ENCODE measurements at regions not wholly inside any gene's neighbourhood (a gene's known extent, or its start where the extent isn't known, plus 50 kb on each side); places are given as distances from the start of the nearest gene placed in this dataset.

GRCh38 chr4:43234626-43235415, 342.3 kb downstream of the GRXCR1 start:
- Histone ChIP-seq H4K20me1 (ENCODE audit: control insufficient read depth, extremely low read depth, insufficient read depth, low read length) (no peaks in the 10 kb centered on the region), H3K4me1 (ENCODE audit: control insufficient read depth, extremely low read depth, insufficient read depth, low read length) (no peaks in the 10 kb centered on the region), H3K9me3 (ENCODE audit: control insufficient read depth, low read depth, low read length) (no peaks in the 10 kb centered on the region), H3K27me3 (ENCODE audit: control insufficient read depth, extremely low read depth, insufficient read depth, low read length) (no peaks in the 10 kb centered on the region), H3K4me2 (ENCODE audit: control insufficient read depth, extremely low read depth, insufficient read depth, low read depth, low read length) (no peak overlapping the region), H2AFZ (ENCODE audit: control insufficient read depth, low read length) (no peak overlapping the region), H3K79me2 (ENCODE audit: control insufficient read depth, insufficient read depth, low read length) (no peaks in the 10 kb centered on the region), H3K36me3 (ENCODE audit: control insufficient read depth in 2 of 2, extremely low read depth in 1 of 2, insufficient read depth in 2 of 2, low read length in 2 of 2) (no peaks in the 10 kb centered on the region), H3K9ac (ENCODE audit: control insufficient read depth, extremely low read depth, insufficient read depth, low read length) (no peak overlapping the region), H3K9me1 (ENCODE audit: control insufficient read depth, extremely low read depth, insufficient read depth, low read length) (no peaks in the 10 kb centered on the region), H3K27ac (ENCODE audit: control insufficient read depth, insufficient read depth, low read length) (no peak overlapping the region), H3K4me3 (ENCODE audit: control insufficient read depth in 2 of 3, extremely low read depth in 1 of 3, insufficient read depth in 2 of 3, low read depth in 1 of 3, low read length in 3 of 3) (no peak overlapping the region)
- FAIRE-seq (no peak), DNase-seq (ENCODE audit: low read depth, low spot score) (no peak)
- no peak for TF ChIP-seq CTCF (optimal IDR thresholded peaks at IDR 0.05 in 1 of 3, IDR thresholded peaks at IDR 0.05 in 1 of 3, conservative IDR thresholded peaks at IDR 0.05 in 1 of 3; ENCODE audit: extremely low read depth in 1 of 3, insufficient read depth in 2 of 3, low read length in 3 of 3)
- no peak for TF ChIP-seq EZH2 (IDR thresholded peaks at IDR 0.05; ENCODE audit: low read length)
- dilution Hi-C loops (cut with MboI; ENCODE audit: extremely low pct_ligation_motif_present, low sequenced_read_pairs), result no loop called here

- Histone ChIP-seq H3K27ac (ENCODE audit: control insufficient read depth, insufficient read depth, low read length) (no peak overlapping the region), H3K79me2 (ENCODE audit: control insufficient read depth, insufficient read depth, low read length) (no peaks in the 10 kb centered on the region), H3K4me1 (ENCODE audit: control insufficient read depth, extremely low read depth, insufficient read depth, low read length) (no peaks in the 10 kb centered on the region), H3K4me2 (ENCODE audit: control insufficient read depth, extremely low read depth, insufficient read depth, low read depth, low read length) (no peak overlapping the region), H3K9ac (ENCODE audit: control insufficient read depth, extremely low read depth, insufficient read depth, low read length) (no peak overlapping the region), H3K4me3 (ENCODE audit: control insufficient read depth in 2 of 3, extremely low read depth in 1 of 3, insufficient read depth in 2 of 3, low read depth in 1 of 3, low read length in 3 of 3) (no peak overlapping the region), H4K20me1 (ENCODE audit: control insufficient read depth, extremely low read depth, insufficient read depth, low read length) (no peaks in the 10 kb centered on the region), H3K9me1 (ENCODE audit: control insufficient read depth, extremely low read depth, insufficient read depth, low read length) (no peaks in the 10 kb centered on the region), H2AFZ (ENCODE audit: control insufficient read depth, low read length) (no peak overlapping the region), H3K27me3 (ENCODE audit: control insufficient read depth, extremely low read depth, insufficient read depth, low read length) (no peaks in the 10 kb centered on the region), H3K9me3 (ENCODE audit: control insufficient read depth, low read depth, low read length) (no peaks in the 10 kb centered on the region), H3K36me3 (ENCODE audit: control insufficient read depth in 2 of 2, extremely low read depth in 1 of 2, insufficient read depth in 2 of 2, low read length in 2 of 2) (no peaks in the 10 kb centered on the region)
- dilution Hi-C loops (cut with MboI; ENCODE audit: extremely low pct_ligation_motif_present, low sequenced_read_pairs), result no loop called here
- no peak for TF ChIP-seq CTCF (optimal IDR thresholded peaks at IDR 0.05 in 1 of 3, IDR thresholded peaks at IDR 0.05 in 1 of 3, conservative IDR thresholded peaks at IDR 0.05 in 1 of 3; ENCODE audit: extremely low read depth in 1 of 3, insufficient read depth in 2 of 3, low read length in 3 of 3)
- no peak for TF ChIP-seq EZH2 (IDR thresholded peaks at IDR 0.05; ENCODE audit: low read length)
- FAIRE-seq (no peak), DNase-seq (ENCODE audit: low read depth, low spot score) (no peak)
Observed at GRCh38 chr4:43238008-43238407, 345.5 kb downstream of the GRXCR1 start.

Data from keratinocyte (primary cell).